GM18858 (cell line): ENCODE measurements at regions not wholly inside any gene's neighbourhood (a gene's known extent, or its start where the extent isn't known, plus 50 kb on each side); places are given as distances from the start of the nearest gene placed in this dataset.
"Not testable (repeated sequence)": the region's sequence is repeated elsewhere in the genome, so short reads cannot be mapped to it uniquely, and the experiment has no call there.

Source experiments
- ATAC-seq: cut with Tn5 transposase; IDR thresholded peaks from one replicate; pipeline ENCODE4 v1.9.1; 2021; ENCODE audit not compliant: unreplicated experiment

- ATAC-seq = no peak
Measured at GRCh38 chr1:102687383-102687782, 420.9 kb downstream of the COL11A1 start.

- ATAC-seq = no peak
Measured at GRCh38 chr1:102661481-102661880, 446.8 kb downstream of the COL11A1 start.

GRCh38 chr1:102659876-102660483, 448.3 kb downstream of the COL11A1 start:
- ATAC-seq = not testable (repeated sequence)

GRCh38 chr1:102655034-102655433, 453.3 kb downstream of the COL11A1 start:
- no peak for ATAC-seq

GRCh38 chr1:102640872-102641271, 467.4 kb downstream of the COL11A1 start:
- no peak for ATAC-seq

DNA sequence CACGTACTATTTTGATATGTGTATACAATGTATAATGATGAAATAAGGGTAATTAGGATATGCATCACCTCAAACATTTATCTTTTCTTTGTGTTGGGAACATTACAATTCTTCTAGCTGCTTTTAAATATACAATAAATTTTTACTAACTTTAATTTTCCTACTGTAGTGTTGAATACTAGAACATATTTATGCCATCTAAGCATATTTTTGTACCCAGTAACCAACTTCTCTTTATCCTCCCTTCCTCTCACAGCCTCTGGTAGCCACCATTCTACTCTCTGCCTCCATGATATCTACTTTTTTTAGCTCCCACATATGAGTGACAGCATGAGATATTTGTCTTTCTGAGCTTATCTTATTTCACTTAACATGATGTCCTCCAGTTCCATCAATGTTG, 468.0 kb downstream of the COL11A1 start:
- no peak for ATAC-seq

DNA sequence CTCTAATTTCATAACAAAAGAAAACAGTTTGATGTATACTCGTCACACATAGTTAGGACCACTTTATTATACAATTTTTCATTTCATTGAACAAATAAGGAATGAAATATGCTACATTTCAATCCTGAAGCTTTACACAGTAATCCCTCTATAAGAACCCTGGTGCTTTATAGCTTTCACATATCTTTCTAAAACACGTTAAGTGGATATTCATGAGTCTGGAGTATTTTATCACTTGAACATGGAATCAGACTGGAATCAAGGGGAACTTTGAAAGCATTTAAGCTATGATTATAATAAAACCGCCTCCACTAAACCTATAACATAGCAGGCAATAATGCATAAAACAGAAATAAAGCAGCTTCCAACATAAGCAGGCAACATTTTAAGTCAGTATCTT, 476.6 kb downstream of the COL11A1 start:
- ATAC-seq = no peak

GRCh38 chr1:102630041-102630440, 478.3 kb downstream of the COL11A1 start:
- no peak for ATAC-seq

- no peak for ATAC-seq
Measured at GRCh38 chr1:102628109-102628613, 480.2 kb downstream of the COL11A1 start.

DNA sequence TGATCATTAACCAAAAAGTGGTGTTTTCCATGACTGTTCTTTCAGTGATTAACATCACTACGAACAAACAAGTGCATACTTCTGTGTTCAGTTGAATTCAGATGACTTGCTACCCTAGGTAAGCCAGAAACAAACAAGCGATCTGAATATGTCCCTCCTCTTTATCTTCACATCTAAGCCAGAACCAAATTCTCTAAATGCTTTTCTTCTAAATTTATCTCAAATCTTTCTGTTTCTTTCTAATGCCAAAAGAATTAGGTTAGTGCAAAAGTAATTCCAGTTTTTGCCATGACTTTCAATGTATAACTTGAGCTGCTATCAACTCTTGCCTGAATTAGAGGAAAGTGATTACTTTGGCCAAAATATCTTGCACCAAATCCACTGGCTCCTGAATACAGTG, 481.2 kb downstream of the COL11A1 start:
- no peak for ATAC-seq

- ATAC-seq = no peak
Measured at GRCh38 chr1:102615896-102616295, 492.4 kb downstream of the COL11A1 start.

DNA sequence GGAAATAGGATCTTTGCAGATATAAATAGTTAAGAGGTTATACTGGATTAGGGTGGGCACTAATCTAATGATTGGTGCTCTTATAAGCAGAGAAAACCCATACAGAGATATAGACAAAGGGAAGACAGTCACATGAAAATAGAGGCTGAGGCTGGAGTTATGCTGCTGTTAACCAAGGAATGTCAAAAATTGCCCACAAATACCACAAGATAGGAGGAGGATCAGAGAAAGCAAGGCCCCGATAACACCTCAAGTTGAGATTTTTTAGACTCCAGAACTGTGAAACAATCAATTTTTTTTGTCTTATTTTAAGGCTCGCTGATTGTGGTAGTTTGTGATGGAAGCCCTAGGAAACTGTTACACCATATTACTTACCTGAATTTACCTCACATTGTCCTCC, 513.2 kb downstream of the COL11A1 start:
- ATAC-seq = no peak

GRCh38 chr1:102593276-102593675, 515.0 kb downstream of the COL11A1 start:
- no peak for ATAC-seq

DNA sequence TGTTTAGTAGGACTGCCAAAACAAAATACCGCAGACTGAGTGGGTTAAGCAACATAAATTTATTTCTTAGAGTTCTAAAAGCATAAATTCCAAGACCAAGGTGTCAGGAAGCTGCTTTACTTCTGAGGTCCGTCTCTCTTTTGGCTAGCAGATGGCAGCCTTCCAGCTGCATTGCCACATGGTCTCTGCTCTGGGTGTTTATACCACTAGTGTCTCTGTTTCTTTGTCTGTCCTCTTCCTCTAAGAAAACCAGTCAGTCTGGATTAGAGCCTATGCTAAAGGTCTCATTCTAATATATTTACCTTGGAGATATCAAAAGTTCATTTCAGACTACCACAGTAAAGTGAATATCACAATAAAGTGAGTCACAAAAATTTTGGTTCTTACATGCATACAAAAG, 519.8 kb downstream of the COL11A1 start:
- ATAC-seq = no peak

- no peak for ATAC-seq
Measured at GRCh38 chr1:102586022-102586421, 522.3 kb downstream of the COL11A1 start.

- no peak for ATAC-seq
Measured at GRCh38 chr1:102580806-102581205, 527.5 kb downstream of the COL11A1 start.

GRCh38 chr1:102578804-102579203, 529.5 kb downstream of the COL11A1 start:
- no peak for ATAC-seq

- no peak for ATAC-seq
Measured at GRCh38 chr1:102572637-102573036, 535.7 kb downstream of the COL11A1 start.

- ATAC-seq = no peak
Measured at GRCh38 chr1:102566182-102566581, 542.1 kb downstream of the COL11A1 start.

DNA sequence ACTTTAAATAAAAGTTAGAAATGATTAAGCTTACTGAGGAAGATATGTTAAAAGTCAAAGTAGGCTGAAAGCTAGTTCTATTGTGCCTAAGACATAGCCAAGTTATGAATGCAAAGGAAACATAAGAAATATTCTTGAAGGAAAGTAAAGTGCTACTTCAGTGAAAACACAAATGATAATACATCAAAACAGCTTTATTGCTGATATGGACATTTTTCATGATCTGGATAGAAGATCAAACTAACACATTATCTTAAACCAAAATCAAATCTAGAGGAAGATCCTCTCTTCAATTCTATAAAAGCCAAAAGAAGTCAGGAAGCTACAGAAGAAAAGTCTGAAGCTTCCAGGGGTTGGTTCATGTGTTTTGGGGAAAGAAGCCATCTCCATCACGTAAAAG, 545.9 kb downstream of the COL11A1 start:
- ATAC-seq = no peak

GRCh38 chr1:102550729-102551384, 554.1 kb upstream of the OLFM3 start:
- ATAC-seq = peak; percentile 51

GRCh38 chr1:102546251-102546650, 549.5 kb upstream of the OLFM3 start:
- ATAC-seq = no peak
